Subcutaneous abdominal adipose tissue (tissue), 5 donors: ENCODE measurements at regions not wholly inside any gene's neighbourhood (a gene's known extent, or its start where the extent isn't known, plus 50 kb on each side); places are given as distances from the start of the nearest gene placed in this dataset.
A peak's percentile ranks its signal among the peaks of the same experiment; 100 is the strongest.
"Not testable (repeated sequence)": the region's sequence is repeated elsewhere in the genome, so short reads cannot be mapped to it uniquely, and the experiment has no call there.

Experiments
- H3K27ac ChIP-seq: one replicate; pipeline ENCODE4 v1.7.0; 2013; ENCODE audit warnings: low read depth, mild to moderate bottlenecking, inconsistent platforms, low read length, moderate library complexity
- H3K27me3 ChIP-seq, 5 donors: one replicate each; pipeline ENCODE4 v1.7.0; 2013; ENCODE audit warnings: low read length in 5 of 5, inconsistent platforms in 1 of 5; ENCODE audit not compliant: control insufficient read depth in 5 of 5, insufficient read depth in 4 of 5
- H3K36me3 ChIP-seq, 5 donors: one replicate each; pipeline ENCODE4 v1.7.0; 2013; ENCODE audit warnings: low read length in 5 of 5; ENCODE audit not compliant: control insufficient read depth in 5 of 5, insufficient read depth in 5 of 5
- H3K4me1 ChIP-seq, 5 donors: one replicate each; pipeline ENCODE4 v1.7.0; 2013; ENCODE audit warnings: low read length in 5 of 5, mild to moderate bottlenecking in 3 of 5, moderate library complexity in 1 of 5; ENCODE audit not compliant: control insufficient read depth in 5 of 5, insufficient read depth in 5 of 5
- H3K4me3 ChIP-seq, 5 donors: one replicate each; pipeline ENCODE4 v1.7.0; 2013; ENCODE audit warnings: low read length in 5 of 5, low read depth in 1 of 5
- H3K9ac ChIP-seq, 5 donors: one replicate each; pipeline ENCODE4 v1.7.0; 2013; ENCODE audit warnings: low read length in 5 of 5, mild to moderate bottlenecking in 4 of 5, moderate library complexity in 3 of 5
- H3K9me3 ChIP-seq, 5 donors: one replicate each; pipeline ENCODE4 v1.7.0; 2013; ENCODE audit warnings: low read length in 5 of 5; ENCODE audit not compliant: control insufficient read depth in 5 of 5
- donor health status: healthy.
- donor health status: healthy.
- donor health status: healthy.
- donor health status: healthy.
- donor health status: healthy.

GRCh38 chr14:22255017-22255950 lies 333.7 kb downstream of the DAD1 start:
- Histone ChIP-seq H3K27me3 (no peaks in the 10 kb centered on the region), H3K9me3 (no peaks in the 10 kb centered on the region), H3K36me3 (no peaks in the 10 kb centered on the region), H3K4me3 (no peak overlapping the region), H3K4me1 (peaks cover 0 to 6% (median 2%) of the 10 kb centered on the region in 5 donors), H3K9ac (no peak overlapping the region), H3K27ac (no peak overlapping the region)

GRCh38 chr14:22252686-22253085 lies 336.3 kb downstream of the DAD1 start:
- Histone ChIP-seq H3K36me3 (no peaks in the 10 kb centered on the region), H3K27me3 (no peaks in the 10 kb centered on the region), H3K4me1 (peaks cover 0 to 6% (median 2%) of the 10 kb centered on the region in 5 donors), H3K9ac (no peak overlapping the region), H3K4me3 (no peak overlapping the region), H3K9me3 (no peaks in the 10 kb centered on the region), H3K27ac (peak overlapping the region; percentile 1)

GRCh38 chr14:22251090-22251489 lies 337.9 kb downstream of the DAD1 start:
- peaks cover 0 to 6% (median 2%) of the 10 kb centered on the region in 5 donors for H3K4me1 ChIP-seq
- no peak overlapping the region for H3K4me3 ChIP-seq
- H3K36me3 ChIP-seq: no peaks in the 10 kb centered on the region
- no peak overlapping the region for H3K27ac ChIP-seq
- no peak overlapping the region for H3K9ac ChIP-seq
- H3K27me3 ChIP-seq: no peaks in the 10 kb centered on the region
- no peaks in the 10 kb centered on the region for H3K9me3 ChIP-seq

GRCh38 chr14:22249770-22250169 lies 339.3 kb downstream of the DAD1 start:
- H3K9ac ChIP-seq: no peak overlapping the region
- peaks cover 0 to 6% (median 2%) of the 10 kb centered on the region in 5 donors for H3K4me1 ChIP-seq
- no peaks in the 10 kb centered on the region for H3K9me3 ChIP-seq
- no peaks in the 10 kb centered on the region for H3K36me3 ChIP-seq
- H3K4me3 ChIP-seq: no peak overlapping the region
- H3K27me3 ChIP-seq: no peaks in the 10 kb centered on the region
- no peak overlapping the region for H3K27ac ChIP-seq

- H3K36me3 ChIP-seq: no peaks in the 10 kb centered on the region
- H3K4me1 ChIP-seq: no peaks in the 10 kb centered on the region
- no peak overlapping the region for H3K9ac ChIP-seq
- no peaks in the 10 kb centered on the region for H3K9me3 ChIP-seq
- no peak overlapping the region for H3K4me3 ChIP-seq
- H3K27ac ChIP-seq: no peak overlapping the region
- H3K27me3 ChIP-seq: no peaks in the 10 kb centered on the region
Observed at GRCh38 chr14:22243971-22244581, 344.9 kb downstream of the DAD1 start.

- not testable (repeated sequence) for H3K27me3 ChIP-seq
Observed at GRCh38 chr14:22238320-22238719, 350.7 kb downstream of the DAD1 start.

GRCh38 chr14:22233377-22233776 lies 355.6 kb downstream of the DAD1 start:
- Histone ChIP-seq H3K27ac (no peak overlapping the region), H3K4me3 (no peak overlapping the region), H3K9me3 (peaks cover 0 to 5% (median 2%) of the 10 kb centered on the region in 5 donors), H3K4me1 (no peaks in the 10 kb centered on the region), H3K27me3 (no peaks in the 10 kb centered on the region), H3K36me3 (no peaks in the 10 kb centered on the region), H3K9ac (no peak overlapping the region)

More at GRCh38 chr14:22238320-22238719, 350.7 kb downstream of the DAD1 start:
- H3K4me1 ChIP-seq, H3K36me3 ChIP-seq, H3K9ac ChIP-seq, H3K27ac ChIP-seq, H3K4me3 ChIP-seq, H3K9me3 ChIP-seq: not testable (repeated sequence)

GRCh38 chr14:22232933-22233332 lies 356.1 kb downstream of the DAD1 start:
- H3K9ac ChIP-seq: no peak overlapping the region
- no peaks in the 10 kb centered on the region for H3K27me3 ChIP-seq
- H3K27ac ChIP-seq: no peak overlapping the region
- no peaks in the 10 kb centered on the region for H3K36me3 ChIP-seq
- H3K4me3 ChIP-seq: no peak overlapping the region
- H3K4me1 ChIP-seq: no peaks in the 10 kb centered on the region
- H3K9me3 ChIP-seq: peaks cover 0 to 5% (median 2%) of the 10 kb centered on the region in 5 donors

GRCh38 chr14:22232486-22232885 lies 356.5 kb downstream of the DAD1 start:
- Histone ChIP-seq H3K27ac (no peak overlapping the region), H3K4me1 (no peaks in the 10 kb centered on the region), H3K4me3 (no peak overlapping the region), H3K9ac (no peak overlapping the region), H3K9me3 (peaks cover 0 to 5% (median 2%) of the 10 kb centered on the region in 5 donors), H3K36me3 (no peaks in the 10 kb centered on the region), H3K27me3 (no peaks in the 10 kb centered on the region)

- Histone ChIP-seq H3K9ac (no peak overlapping the region), H3K36me3 (no peaks in the 10 kb centered on the region), H3K27ac (no peak overlapping the region), H3K27me3 (no peaks in the 10 kb centered on the region), H3K4me1 (no peaks in the 10 kb centered on the region), H3K9me3 (peaks cover 0 to 5% (median 2%) of the 10 kb centered on the region in 5 donors), H3K4me3 (no peak overlapping the region)
Observed at GRCh38 chr14:22231018-22231417, 358.0 kb downstream of the DAD1 start.
